ENCODE measurements at regions not wholly inside any gene's neighbourhood (a gene's known extent, or its start where the extent isn't known, plus 50 kb on each side); places are given as distances from the start of the nearest gene placed in this dataset.
"Not testable (repeated sequence)": the region's sequence is repeated elsewhere in the genome, so short reads cannot be mapped to it uniquely, and the experiment has no call there.

- no peak for DNase-seq (ENCODE audit: low read depth in 2 of 2)
Observed at GRCh38 chr6:20263059-20263458, 50.8 kb upstream of the MBOAT1 start.

- DNase-seq (ENCODE audit: low read depth in 2 of 2) = no peak
Observed at GRCh38 chr6:20265842-20266241, 53.6 kb upstream of the MBOAT1 start.

- no peak for DNase-seq (ENCODE audit: low read depth in 2 of 2)
Observed at GRCh38 chr6:20266851-20267608, 54.8 kb upstream of the MBOAT1 start.

- no peak for DNase-seq (ENCODE audit: low read depth in 2 of 2)
Observed at GRCh38 chr6:20269181-20269580, 56.9 kb upstream of the MBOAT1 start.

GRCh38 chr6:20271818-20272217 lies 59.5 kb upstream of the MBOAT1 start:
- no peak for DNase-seq (ENCODE audit: low read depth in 2 of 2)

GRCh38 chr6:20274137-20274536 lies 61.9 kb upstream of the MBOAT1 start:
- no peak for DNase-seq (ENCODE audit: low read depth in 2 of 2)

- not testable (repeated sequence) for DNase-seq (ENCODE audit: low read depth in 2 of 2)
Observed at GRCh38 chr6:20275837-20276236, 63.6 kb upstream of the MBOAT1 start.

- peak in 1 of 2 donors; percentile 4 for DNase-seq (ENCODE audit: low read depth in 2 of 2)
Observed at GRCh38 chr6:20277724-20278123, 65.5 kb upstream of the MBOAT1 start.

- DNase-seq (ENCODE audit: low read depth in 2 of 2) = no peak
Observed at GRCh38 chr6:20279051-20279450, 66.8 kb upstream of the MBOAT1 start.

GRCh38 chr6:20279608-20280287 lies 67.5 kb upstream of the MBOAT1 start:
- no peak for DNase-seq (ENCODE audit: low read depth in 2 of 2)

- no peak for DNase-seq (ENCODE audit: low read depth in 2 of 2)
Observed at GRCh38 chr6:20280288-20280621, 68.0 kb upstream of the MBOAT1 start.

GRCh38 chr6:20284672-20285071 lies 72.4 kb upstream of the MBOAT1 start:
- no peak for DNase-seq (ENCODE audit: low read depth in 2 of 2)

- DNase-seq (ENCODE audit: low read depth in 2 of 2) = no peak
Observed at GRCh38 chr6:20286968-20287565, 74.8 kb upstream of the MBOAT1 start.

GRCh38 chr6:20291764-20292580 lies 79.7 kb upstream of the MBOAT1 start:
- peak; percentile 39 to 73 for DNase-seq (ENCODE audit: low read depth in 2 of 2)

- DNase-seq (ENCODE audit: low read depth in 2 of 2) = no peak
Observed at GRCh38 chr6:20292905-20293304, 80.6 kb upstream of the MBOAT1 start.

- DNase-seq (ENCODE audit: low read depth in 2 of 2) = no peak
Observed at GRCh38 chr6:20301256-20301655, 89.0 kb upstream of the MBOAT1 start.

GRCh38 chr6:20302168-20302567 lies 89.9 kb upstream of the MBOAT1 start:
- DNase-seq (ENCODE audit: low read depth in 2 of 2) = no peak

GRCh38 chr6:20302702-20303251 lies 90.5 kb upstream of the MBOAT1 start:
- no peak for DNase-seq (ENCODE audit: low read depth in 2 of 2)

- DNase-seq (ENCODE audit: low read depth in 2 of 2) = no peak
Observed at GRCh38 chr6:20306491-20306890, 94.2 kb upstream of the MBOAT1 start.

- DNase-seq (ENCODE audit: low read depth in 2 of 2) = no peak
Observed at GRCh38 chr6:20309186-20309585, 92.5 kb upstream of the E2F3 start.

- no peak for DNase-seq (ENCODE audit: low read depth in 2 of 2)
Observed at GRCh38 chr6:20310185-20310584, 91.5 kb upstream of the E2F3 start.

GRCh38 chr6:20312606-20313005 lies 89.1 kb upstream of the E2F3 start:
- DNase-seq (ENCODE audit: low read depth in 2 of 2) = peak in 1 of 2 donors; percentile 11

All from dermis microvascular lymphatic vessel endothelial cell (primary cell).